CD8-positive, alpha-beta memory T cell (primary cell): ENCODE measurements at regions not wholly inside any gene's neighbourhood (a gene's known extent, or its start where the extent isn't known, plus 50 kb on each side); places are given as distances from the start of the nearest gene placed in this dataset.
A peak's percentile ranks its signal among the peaks of the same experiment; 100 is the strongest.

Experiments used
- CTCF ChIA-PET: fragments of 350-600 bp; sonication (Branson Sonifier 250); formaldehyde crosslinking; loops from one replicate; lab custom pipeline; 2021; ENCODE audit warnings: antibody characterized with exemption; lab: Charles Lee
- POLR2A ChIA-PET: fragments of 350-600 bp; sonication (Branson Sonifier 250); formaldehyde crosslinking; loops from one replicate; lab custom pipeline; 2021; ENCODE audit warnings: antibody characterized with exemption; lab: Charles Lee
- DNase-seq, 5 donors: peaks; one replicate each; pipeline versions ENCODE4 v3.0.0 to v3.0.0-alpha.2; 2020 to 2022; ENCODE audit warnings: mixed read lengths in 1 of 5
- H3K27ac ChIP-seq: one replicate; pipeline ENCODE4 v1.7.0; 2013; ENCODE audit warnings: low read depth, mild to moderate bottlenecking, low read length, moderate library complexity
- H3K27me3 ChIP-seq: 2 replicates; pipeline ENCODE4 v1.7.0; 2013; ENCODE audit warnings: low read length, mild to moderate bottlenecking; ENCODE audit not compliant: insufficient read depth, poor library complexity, severe bottlenecking
- H3K36me3 ChIP-seq: 2 replicates; pipeline ENCODE4 v1.7.0; 2013; ENCODE audit warnings: mild to moderate bottlenecking, low read length, moderate library complexity; ENCODE audit not compliant: insufficient read depth
- H3K4me1 ChIP-seq: 2 replicates; pipeline ENCODE4 v1.7.0; 2013; ENCODE audit warnings: mild to moderate bottlenecking, low read length, moderate library complexity; ENCODE audit not compliant: insufficient read depth
- H3K4me3 ChIP-seq: 2 replicates; pipeline ENCODE4 v1.7.0; 2013; ENCODE audit warnings: mild to moderate bottlenecking, low read length
- H3K9me3 ChIP-seq: 2 replicates; pipeline ENCODE4 v1.7.0; 2013; ENCODE audit warnings: mild to moderate bottlenecking, low read length
- H3K27ac Mint-ChIP-seq, 8 donors: one replicate each; pipeline ENCODE4 v1.8.0; 2020 to 2021; ENCODE audit warnings: mixed read lengths in 8 of 8, mild to moderate bottlenecking in 6 of 8, inconsistent platforms in 3 of 8, moderate library complexity in 3 of 8
- H3K27me3 Mint-ChIP-seq, 2 donors: one replicate each; pipeline ENCODE4 v1.8.0; 2020 to 2021; ENCODE audit warnings: mixed read lengths in 2 of 2, mild to moderate bottlenecking in 1 of 2, moderate library complexity in 1 of 2
- H3K36me3 Mint-ChIP-seq, 3 donors: one replicate each; pipeline ENCODE4 v1.8.0; 2020 to 2021; ENCODE audit warnings: mixed read lengths in 3 of 3, inconsistent platforms in 1 of 3, mild to moderate bottlenecking in 1 of 3
- H3K4me1 Mint-ChIP-seq, 3 donors: one replicate each; pipeline ENCODE4 v1.8.0; 2020 to 2021; ENCODE audit warnings: mixed read lengths in 3 of 3, inconsistent platforms in 1 of 3, mild to moderate bottlenecking in 1 of 3
- H3K4me3 Mint-ChIP-seq, 7 donors: one replicate each; pipeline ENCODE4 v1.8.0; 2020 to 2021; ENCODE audit warnings: mixed read lengths in 7 of 7, mild to moderate bottlenecking in 6 of 7, moderate library complexity in 4 of 7, inconsistent platforms in 2 of 7
- H3K9me3 Mint-ChIP-seq, 5 donors: one replicate each; pipeline ENCODE4 v1.8.0; 2020 to 2022; ENCODE audit warnings: mixed read lengths in 5 of 5, mild to moderate bottlenecking in 3 of 5, moderate library complexity in 2 of 5, inconsistent platforms in 1 of 5

- ChIA-PET POLR2A (no interaction called here), CTCF (no interaction called here)
- no peaks in the 10 kb centered on the region for H3K36me3 ChIP-seq
- H3K27me3 ChIP-seq = no peaks in the 10 kb centered on the region
- Mint-ChIP-seq H3K4me1 (no peaks in the 10 kb centered on the region), H3K27ac (no peak overlapping the region), H3K4me3 (no peak overlapping the region), H3K9me3 (no peaks in the 10 kb centered on the region), H3K36me3 (no peaks in the 10 kb centered on the region), H3K27me3 (no peaks in the 10 kb centered on the region)
- DNase-seq = no peak
- no peaks in the 10 kb centered on the region for H3K4me1 ChIP-seq
- no peak overlapping the region for H3K4me3 ChIP-seq
- no peak overlapping the region for H3K27ac ChIP-seq
- no peaks in the 10 kb centered on the region for H3K9me3 ChIP-seq
Measured at GRCh38 chr11:104830508-104830907, 67.8 kb downstream of the CASP12 start.

GRCh38 chr11:104830080-104830479 lies 68.2 kb downstream of the CASP12 start:
- H3K4me1 Mint-ChIP-seq = no peaks in the 10 kb centered on the region
- POLR2A ChIA-PET = no interaction called here
- CTCF ChIA-PET = no interaction called here
- H3K27ac Mint-ChIP-seq = no peak overlapping the region
- no peaks in the 10 kb centered on the region for H3K9me3 Mint-ChIP-seq
- Histone ChIP-seq H3K4me3 (no peak overlapping the region), H3K9me3 (no peaks in the 10 kb centered on the region), H3K27me3 (no peaks in the 10 kb centered on the region), H3K4me1 (no peaks in the 10 kb centered on the region), H3K27ac (no peak overlapping the region), H3K36me3 (no peaks in the 10 kb centered on the region)
- H3K27me3 Mint-ChIP-seq = no peaks in the 10 kb centered on the region
- H3K4me3 Mint-ChIP-seq = no peak overlapping the region
- no peak for DNase-seq
- no peaks in the 10 kb centered on the region for H3K36me3 Mint-ChIP-seq

GRCh38 chr11:104826772-104827171 lies 71.5 kb downstream of the CASP12 start:
- Histone ChIP-seq H3K4me3 (no peak overlapping the region), H3K9me3 (no peaks in the 10 kb centered on the region), H3K36me3 (no peaks in the 10 kb centered on the region), H3K4me1 (no peaks in the 10 kb centered on the region), H3K27me3 (no peaks in the 10 kb centered on the region), H3K27ac (no peak overlapping the region)
- CTCF ChIA-PET = no interaction called here
- POLR2A ChIA-PET = no interaction called here
- Mint-ChIP-seq H3K36me3 (no peaks in the 10 kb centered on the region), H3K27me3 (no peaks in the 10 kb centered on the region), H3K27ac (no peak overlapping the region), H3K9me3 (no peaks in the 10 kb centered on the region), H3K4me3 (no peak overlapping the region), H3K4me1 (peaks cover 4 to 6% (median 6%) of the 10 kb centered on the region in 3 donors)
- DNase-seq = no peak

- Histone ChIP-seq H3K4me1 (no peaks in the 10 kb centered on the region), H3K9me3 (no peaks in the 10 kb centered on the region), H3K36me3 (no peaks in the 10 kb centered on the region), H3K27me3 (no peaks in the 10 kb centered on the region), H3K27ac (no peak overlapping the region), H3K4me3 (no peak overlapping the region)
- Mint-ChIP-seq H3K9me3 (no peaks in the 10 kb centered on the region), H3K4me3 (no peak overlapping the region), H3K27ac (no peak overlapping the region), H3K27me3 (no peaks in the 10 kb centered on the region), H3K4me1 (peaks cover 4 to 8% (median 6%) of the 10 kb centered on the region in 3 donors), H3K36me3 (no peaks in the 10 kb centered on the region)
- no peak for DNase-seq
- POLR2A ChIA-PET = no interaction called here
- CTCF ChIA-PET = no interaction called here
Measured at GRCh38 chr11:104823657-104824056, 74.6 kb downstream of the CASP12 start.

- H3K36me3 Mint-ChIP-seq = no peaks in the 10 kb centered on the region
- H3K4me1 ChIP-seq = no peaks in the 10 kb centered on the region
- DNase-seq = no peak
- no peaks in the 10 kb centered on the region for H3K36me3 ChIP-seq
- H3K4me3 Mint-ChIP-seq = no peak overlapping the region
- no peaks in the 10 kb centered on the region for H3K9me3 Mint-ChIP-seq
- no peak overlapping the region for H3K27ac ChIP-seq
- no peaks in the 10 kb centered on the region for H3K9me3 ChIP-seq
- H3K4me3 ChIP-seq = no peak overlapping the region
- no peaks in the 10 kb centered on the region for H3K27me3 ChIP-seq
- CTCF ChIA-PET = no interaction called here
- POLR2A ChIA-PET = no interaction called here
- H3K27me3 Mint-ChIP-seq = no peaks in the 10 kb centered on the region
- no peak overlapping the region for H3K27ac Mint-ChIP-seq
- peaks cover 6 to 8% (median 6%) of the 10 kb centered on the region in 3 donors for H3K4me1 Mint-ChIP-seq
Measured at GRCh38 chr11:104820431-104820830, 77.8 kb downstream of the CASP12 start.

- CTCF ChIA-PET = no interaction called here
- no peaks in the 10 kb centered on the region for H3K4me1 ChIP-seq
- Mint-ChIP-seq H3K4me3 (no peak overlapping the region), H3K36me3 (no peaks in the 10 kb centered on the region), H3K27me3 (no peaks in the 10 kb centered on the region), H3K27ac (peak overlapping the region in 1 of 8 donors; percentile 12), H3K4me1 (peaks cover 6 to 8% (median 6%) of the 10 kb centered on the region in 3 donors), H3K9me3 (no peaks in the 10 kb centered on the region)
- POLR2A ChIA-PET = no interaction called here
- no peak for DNase-seq
- H3K4me3 ChIP-seq = no peak overlapping the region
- no peaks in the 10 kb centered on the region for H3K27me3 ChIP-seq
- H3K9me3 ChIP-seq = no peaks in the 10 kb centered on the region
- H3K27ac ChIP-seq = no peak overlapping the region
- no peaks in the 10 kb centered on the region for H3K36me3 ChIP-seq
Measured at GRCh38 chr11:104819603-104820002, 78.7 kb downstream of the CASP12 start.

- no peak overlapping the region for H3K4me3 Mint-ChIP-seq
- ChIA-PET POLR2A (no interaction called here), CTCF (interaction anchor here (1.3 kb wide), 1 partner anchor 210 kb away, joined by 3 read pairs; no protein-coding TSS in a partner anchor)
- H3K4me3 ChIP-seq = no peak overlapping the region
- DNase-seq = no peak
- no peaks in the 10 kb centered on the region for H3K4me1 ChIP-seq
- H3K36me3 ChIP-seq = no peaks in the 10 kb centered on the region
- H3K36me3 Mint-ChIP-seq = no peaks in the 10 kb centered on the region
- peaks cover 6 to 8% (median 6%) of the 10 kb centered on the region in 3 donors for H3K4me1 Mint-ChIP-seq
- peak overlapping the region in 1 of 8 donors; percentile 12 for H3K27ac Mint-ChIP-seq
- H3K27ac ChIP-seq = no peak overlapping the region
- H3K27me3 Mint-ChIP-seq = no peaks in the 10 kb centered on the region
- H3K27me3 ChIP-seq = no peaks in the 10 kb centered on the region
- H3K9me3 ChIP-seq = no peaks in the 10 kb centered on the region
- H3K9me3 Mint-ChIP-seq = no peaks in the 10 kb centered on the region
Measured at GRCh38 chr11:104819107-104819506, 79.2 kb downstream of the CASP12 start.

GRCh38 chr11:104817973-104818372 lies 80.3 kb downstream of the CASP12 start:
- no peak for DNase-seq
- Histone ChIP-seq H3K9me3 (no peaks in the 10 kb centered on the region), H3K36me3 (no peaks in the 10 kb centered on the region), H3K4me3 (no peak overlapping the region), H3K27me3 (no peaks in the 10 kb centered on the region), H3K4me1 (no peaks in the 10 kb centered on the region), H3K27ac (no peak overlapping the region)
- Mint-ChIP-seq H3K4me3 (no peak overlapping the region), H3K36me3 (no peaks in the 10 kb centered on the region), H3K4me1 (peaks cover 0 to 3% (median 1%) of the 10 kb centered on the region in 3 donors), H3K27me3 (no peaks in the 10 kb centered on the region), H3K27ac (no peak overlapping the region), H3K9me3 (no peaks in the 10 kb centered on the region)
- CTCF ChIA-PET = interaction anchor here (1.3 kb wide), 1 partner anchor 209 kb away, joined by 3 read pairs; no protein-coding TSS in a partner anchor
- POLR2A ChIA-PET = no interaction called here

GRCh38 chr11:104813532-104813931 lies 84.7 kb downstream of the CASP12 start:
- no peaks in the 10 kb centered on the region for H3K9me3 Mint-ChIP-seq
- no peak overlapping the region for H3K27ac ChIP-seq
- H3K36me3 ChIP-seq = no peaks in the 10 kb centered on the region
- CTCF ChIA-PET = no interaction called here
- POLR2A ChIA-PET = no interaction called here
- H3K9me3 ChIP-seq = no peaks in the 10 kb centered on the region
- DNase-seq = no peak
- H3K4me1 ChIP-seq = no peaks in the 10 kb centered on the region
- H3K27me3 Mint-ChIP-seq = no peaks in the 10 kb centered on the region
- peaks cover 0 to 1% (median 0%) of the 10 kb centered on the region in 3 donors for H3K4me1 Mint-ChIP-seq
- H3K27ac Mint-ChIP-seq = no peak overlapping the region
- H3K4me3 ChIP-seq = no peak overlapping the region
- no peaks in the 10 kb centered on the region for H3K36me3 Mint-ChIP-seq
- no peaks in the 10 kb centered on the region for H3K27me3 ChIP-seq
- no peak overlapping the region for H3K4me3 Mint-ChIP-seq
